Endothelial cell of hepatic sinusoid (primary cell): ENCODE measurements at regions not wholly inside any gene's neighbourhood (a gene's known extent, or its start where the extent isn't known, plus 50 kb on each side); places are given as distances from the start of the nearest gene placed in this dataset.

ENCODE experiments used
- in situ Hi-C: cut with HindIII; loops from 2 replicates; pipeline ENCODE4 v1.10.0; 2017; ENCODE audit warnings: low sequenced_read_pairs

GRCh38 chr7:125592331-125592730, 662.7 kb upstream of the POT1 start:
- in situ Hi-C loops: no loop called here

- in situ Hi-C loops: no loop called here
These were observed 643.5 kb upstream of the POT1 start for GRCh38 chr7:125573126-125573525.

GRCh38 chr7:125572414-125572813, 642.8 kb upstream of the POT1 start:
- in situ Hi-C loops: no loop called here

- in situ Hi-C loops: no loop called here
These were observed 639.2 kb upstream of the POT1 start for GRCh38 chr7:125568799-125569198.

- in situ Hi-C loops: no loop called here
These were observed 638.1 kb upstream of the POT1 start for GRCh38 chr7:125567686-125568085.

- in situ Hi-C loops: no loop called here
These were observed 634.4 kb upstream of the POT1 start for GRCh38 chr7:125563964-125564529.

GRCh38 chr7:125563557-125563956, 633.9 kb upstream of the POT1 start:
- in situ Hi-C loops: no loop called here

GRCh38 chr7:125561006-125561405, 631.4 kb upstream of the POT1 start:
- in situ Hi-C loops: no loop called here

GRCh38 chr7:125559921-125560320, 630.3 kb upstream of the POT1 start:
- in situ Hi-C loops: no loop called here

- in situ Hi-C loops: no loop called here
These were observed 626.3 kb upstream of the POT1 start for GRCh38 chr7:125555916-125556315.

- in situ Hi-C loops: no loop called here
These were observed 621.4 kb upstream of the POT1 start for GRCh38 chr7:125551008-125551407.

- in situ Hi-C loops: no loop called here
These were observed 617.9 kb upstream of the POT1 start for GRCh38 chr7:125547505-125547904.

- in situ Hi-C loops: no loop called here
These were observed 600.9 kb upstream of the POT1 start for GRCh38 chr7:125530553-125530952.

- in situ Hi-C loops: no loop called here
These were observed 599.6 kb upstream of the POT1 start for GRCh38 chr7:125529249-125529648.

GRCh38 chr7:125526958-125527357, 597.3 kb upstream of the POT1 start:
- in situ Hi-C loops: no loop called here

GRCh38 chr7:125526092-125526491, 596.5 kb upstream of the POT1 start:
- in situ Hi-C loops: no loop called here

- in situ Hi-C loops: no loop called here
These were observed 586.6 kb upstream of the POT1 start for GRCh38 chr7:125516194-125516593.

GRCh38 chr7:125512373-125512772, 582.7 kb upstream of the POT1 start:
- in situ Hi-C loops: no loop called here

- in situ Hi-C loops: no loop called here
These were observed 581.7 kb upstream of the POT1 start for GRCh38 chr7:125511310-125511709.

- in situ Hi-C loops: no loop called here
These were observed 576.7 kb upstream of the POT1 start for GRCh38 chr7:125506331-125506730.

GRCh38 chr7:125504848-125505247, 575.2 kb upstream of the POT1 start:
- in situ Hi-C loops: no loop called here

- in situ Hi-C loops: no loop called here
These were observed 566.4 kb upstream of the POT1 start for GRCh38 chr7:125495997-125496396.

- in situ Hi-C loops: no loop called here
These were observed 562.9 kb upstream of the POT1 start for GRCh38 chr7:125492521-125492920.
